GM12875 (cell line): ENCODE measurements at regions not wholly inside any gene's neighbourhood (a gene's known extent, or its start where the extent isn't known, plus 50 kb on each side); places are given as distances from the start of the nearest gene placed in this dataset.

ENCODE experiments used
- H3K4me3 ChIP-seq: one replicate; pipeline ENCODE4 v1.5.1; 2011; ENCODE audit warnings: low read depth, low read length, control low read depth
- TF ChIP-seq, protein P1 (sequence below): IDR thresholded peaks from 2 replicates; pipeline ENCODE4 v1.5.1; 2011; ENCODE audit warnings: low read depth, mild to moderate bottlenecking, control low read depth, inconsistent platforms, low read length, moderate library complexity, borderline replicate concordance; ENCODE audit not compliant: insufficient read depth

DNA sequence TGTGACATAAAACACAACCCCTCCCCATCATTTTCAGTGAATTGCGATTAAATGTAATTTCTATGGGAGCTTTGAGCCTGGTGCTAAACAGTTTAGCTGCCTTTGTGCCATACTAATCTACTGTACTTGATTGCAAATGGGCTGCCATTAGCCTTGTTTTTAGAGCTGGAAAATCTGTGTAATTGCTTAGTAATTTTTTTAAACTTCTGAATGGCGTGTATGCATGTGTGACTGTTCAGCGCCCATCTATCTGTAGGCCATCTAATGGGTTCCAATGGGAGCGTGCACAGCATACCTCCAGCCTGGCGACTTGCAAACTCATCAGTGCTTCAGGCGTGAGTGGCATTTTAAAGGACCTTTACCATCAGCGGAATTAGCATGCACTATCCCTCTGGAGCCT, 142.7 kb upstream of the KIRREL3 start:
- H3K4me3 ChIP-seq, result no peak overlapping the region
- TF ChIP-seq, protein P1, sequence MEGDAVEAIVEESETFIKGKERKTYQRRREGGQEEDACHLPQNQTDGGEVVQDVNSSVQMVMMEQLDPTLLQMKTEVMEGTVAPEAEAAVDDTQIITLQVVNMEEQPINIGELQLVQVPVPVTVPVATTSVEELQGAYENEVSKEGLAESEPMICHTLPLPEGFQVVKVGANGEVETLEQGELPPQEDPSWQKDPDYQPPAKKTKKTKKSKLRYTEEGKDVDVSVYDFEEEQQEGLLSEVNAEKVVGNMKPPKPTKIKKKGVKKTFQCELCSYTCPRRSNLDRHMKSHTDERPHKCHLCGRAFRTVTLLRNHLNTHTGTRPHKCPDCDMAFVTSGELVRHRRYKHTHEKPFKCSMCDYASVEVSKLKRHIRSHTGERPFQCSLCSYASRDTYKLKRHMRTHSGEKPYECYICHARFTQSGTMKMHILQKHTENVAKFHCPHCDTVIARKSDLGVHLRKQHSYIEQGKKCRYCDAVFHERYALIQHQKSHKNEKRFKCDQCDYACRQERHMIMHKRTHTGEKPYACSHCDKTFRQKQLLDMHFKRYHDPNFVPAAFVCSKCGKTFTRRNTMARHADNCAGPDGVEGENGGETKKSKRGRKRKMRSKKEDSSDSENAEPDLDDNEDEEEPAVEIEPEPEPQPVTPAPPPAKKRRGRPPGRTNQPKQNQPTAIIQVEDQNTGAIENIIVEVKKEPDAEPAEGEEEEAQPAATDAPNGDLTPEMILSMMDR, result no peak

DNA sequence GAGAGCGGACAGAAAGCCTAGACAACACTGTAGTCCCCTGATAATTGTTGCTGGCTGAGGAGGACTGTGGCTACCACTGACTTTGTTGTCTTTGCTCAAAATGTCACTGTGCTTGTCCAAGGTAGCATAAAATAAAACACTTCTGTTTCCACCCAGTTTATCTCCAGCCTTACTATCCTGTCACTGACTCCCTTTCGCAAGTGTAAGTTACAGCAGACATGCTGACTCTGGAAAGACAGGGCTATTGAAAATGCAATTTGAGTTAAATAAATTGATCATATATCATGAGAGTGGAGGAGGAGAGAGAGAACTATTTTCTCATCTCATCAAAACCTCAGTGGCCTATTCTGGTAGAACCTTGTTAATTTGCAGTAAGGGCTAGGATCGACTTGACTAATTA, 138.0 kb upstream of the KIRREL3 start:
- TF ChIP-seq, protein P1, result no peak

DNA sequence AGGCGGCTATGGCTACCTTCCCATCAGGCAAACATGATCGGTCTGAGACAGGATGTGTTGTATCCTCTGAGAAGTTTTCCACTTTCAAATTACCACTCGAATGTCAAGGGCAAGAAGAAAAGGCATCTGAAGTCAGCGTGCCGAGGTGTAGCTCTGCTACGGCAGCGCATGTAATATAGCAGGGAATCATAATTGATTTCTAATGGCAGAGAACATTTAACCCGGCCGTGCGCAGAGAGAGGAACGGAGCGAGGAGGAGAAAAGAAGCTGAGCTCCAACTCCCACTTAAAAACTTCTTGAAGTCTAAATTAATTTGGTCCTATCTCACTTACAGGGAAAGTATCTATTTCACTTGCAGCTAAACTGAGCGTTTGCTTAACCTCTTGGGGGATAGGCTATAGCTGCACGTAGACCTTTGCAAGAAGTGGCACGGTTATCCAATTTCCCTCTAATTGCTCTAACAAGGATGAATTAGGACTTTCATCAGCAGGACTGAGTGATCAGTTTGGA, 137.3 kb upstream of the KIRREL3 start:
- H3K4me3 ChIP-seq, result no peak overlapping the region
- TF ChIP-seq, protein P1, result no peak

More for the DNA sequence above, 138.0 kb upstream of the KIRREL3 start:
- no peak overlapping the region for H3K4me3 ChIP-seq

DNA sequence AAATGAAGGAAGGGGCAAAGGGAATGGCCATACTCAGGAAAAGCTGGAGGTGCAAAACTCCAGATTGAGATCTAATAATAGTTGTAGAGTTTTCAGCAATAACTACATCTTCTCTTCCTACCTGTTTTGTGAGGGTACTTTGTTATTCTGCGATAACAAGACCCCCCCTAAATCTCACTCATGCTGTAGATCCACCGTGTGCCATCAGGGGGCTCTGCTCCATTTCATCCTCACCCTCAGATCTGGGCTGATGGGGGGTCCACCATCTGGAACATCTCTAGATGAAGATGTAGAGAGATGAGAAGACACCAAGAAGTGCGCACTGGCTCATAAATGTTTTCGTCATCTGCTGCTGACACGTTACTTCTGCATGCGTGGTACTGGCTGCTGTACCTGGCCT, 135.9 kb upstream of the KIRREL3 start:
- TF ChIP-seq, protein P1, result no peak
- H3K4me3 ChIP-seq, result no peak overlapping the region

DNA sequence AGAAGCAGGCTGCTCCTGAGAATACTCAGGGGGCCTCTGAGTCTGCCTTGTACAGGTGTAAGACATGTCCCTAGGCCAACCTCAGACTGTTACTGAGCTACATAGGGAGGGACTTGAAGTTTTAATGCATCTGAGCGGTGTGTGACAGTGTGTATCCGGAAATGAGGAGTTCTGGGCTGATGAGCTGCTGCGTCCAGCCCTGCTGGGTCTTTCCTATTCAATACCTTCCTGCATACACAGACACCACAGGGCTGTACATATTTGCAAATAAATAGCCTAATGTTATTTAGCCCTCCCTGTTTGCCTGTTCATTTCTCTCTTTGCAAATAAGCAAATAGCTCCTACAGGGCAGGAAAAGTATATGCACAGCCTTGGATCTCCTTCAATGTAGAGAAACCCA, 134.7 kb upstream of the KIRREL3 start:
- no peak overlapping the region for H3K4me3 ChIP-seq
- TF ChIP-seq, protein P1, result no peak

DNA sequence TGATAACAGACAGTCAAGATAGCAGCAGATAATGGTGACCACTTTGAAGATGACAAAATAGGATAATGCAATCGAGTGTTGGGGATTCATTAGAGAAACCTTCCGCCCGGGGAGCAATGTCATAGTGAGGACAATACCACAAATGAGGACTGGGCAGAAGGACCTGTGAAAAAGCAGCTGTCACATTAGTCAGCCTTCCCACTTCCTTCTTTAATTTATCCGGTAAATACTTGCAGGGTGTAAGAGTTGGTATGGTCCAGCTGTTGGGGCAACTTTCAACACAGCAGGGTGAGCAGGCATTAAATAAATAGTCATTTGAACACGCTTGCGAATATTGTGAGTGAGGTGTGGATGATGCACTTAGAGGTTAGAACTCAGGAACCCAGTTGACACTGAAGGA, 132.5 kb upstream of the KIRREL3 start:
- no peak overlapping the region for H3K4me3 ChIP-seq
- TF ChIP-seq, protein P1, result no peak

DNA sequence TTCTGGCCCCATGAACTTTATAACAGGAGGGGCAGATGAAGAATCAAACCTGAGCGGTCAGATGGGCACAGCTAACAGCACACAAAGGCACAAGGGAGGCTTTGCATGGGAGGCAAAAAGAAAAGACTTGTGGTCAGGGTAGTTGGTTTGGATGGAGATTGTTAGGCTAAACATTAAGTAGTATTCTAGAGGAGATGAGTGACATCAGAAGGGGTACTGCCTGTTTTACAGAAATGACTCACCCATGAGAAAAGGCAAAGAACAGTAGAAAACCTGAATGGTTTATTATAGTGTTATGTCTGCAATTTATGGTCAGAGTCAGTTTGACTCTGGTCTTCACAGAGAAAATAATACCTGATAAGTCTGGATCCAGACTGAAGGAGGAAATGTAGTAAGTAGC, 129.8 kb upstream of the KIRREL3 start:
- no peak overlapping the region for H3K4me3 ChIP-seq
- TF ChIP-seq, protein P1, result no peak
